ENCODE measurements at regions not wholly inside any gene's neighbourhood (a gene's known extent, or its start where the extent isn't known, plus 50 kb on each side); places are given as distances from the start of the nearest gene placed in this dataset.
"Not testable (repeated sequence)": the region's sequence is repeated elsewhere in the genome, so short reads cannot be mapped to it uniquely, and the experiment has no call there.

DNA sequence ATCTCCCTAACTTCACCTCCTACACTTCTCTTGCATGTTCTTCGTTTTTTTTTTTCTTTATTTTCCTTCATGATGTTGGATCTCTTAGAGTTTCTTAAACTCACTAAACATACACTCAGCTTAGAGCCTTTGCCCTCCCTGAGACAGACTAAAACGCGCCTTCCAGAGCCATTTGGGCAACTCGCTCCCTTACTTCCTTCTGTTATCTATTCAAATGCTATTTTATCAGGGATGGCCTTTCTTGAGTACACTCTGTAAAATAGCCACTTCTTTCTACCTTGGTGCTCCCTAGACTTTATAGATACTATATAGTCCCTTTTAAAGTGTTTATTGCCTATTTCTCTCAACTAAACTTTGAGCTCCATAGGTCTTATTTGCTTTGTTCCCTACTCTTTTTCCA lies 598.2 kb upstream of the NECTIN3 start:
- DNase-seq (ENCODE audit: low read depth in 3 of 3) = no peak

DNA sequence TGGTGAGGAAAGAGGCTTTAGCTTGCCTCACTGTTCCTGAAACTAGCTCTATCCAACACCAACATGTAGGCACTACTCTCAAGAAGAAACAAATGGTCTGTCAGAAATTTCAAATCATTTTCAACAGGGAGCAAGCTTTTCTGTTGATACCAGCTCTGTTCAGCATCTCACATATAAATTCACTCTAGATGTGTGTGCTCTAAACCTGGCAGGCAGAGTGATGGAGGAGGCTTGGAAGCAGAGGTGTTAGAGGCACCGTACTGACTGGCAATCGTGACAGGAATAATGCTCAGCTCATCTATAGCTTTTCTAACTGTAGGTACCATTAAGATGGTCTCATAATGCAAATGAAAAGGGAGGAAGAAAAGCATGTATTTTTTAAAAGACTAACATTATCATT lies 597.2 kb upstream of the NECTIN3 start:
- DNase-seq (ENCODE audit: low read depth in 3 of 3) = no peak

DNA sequence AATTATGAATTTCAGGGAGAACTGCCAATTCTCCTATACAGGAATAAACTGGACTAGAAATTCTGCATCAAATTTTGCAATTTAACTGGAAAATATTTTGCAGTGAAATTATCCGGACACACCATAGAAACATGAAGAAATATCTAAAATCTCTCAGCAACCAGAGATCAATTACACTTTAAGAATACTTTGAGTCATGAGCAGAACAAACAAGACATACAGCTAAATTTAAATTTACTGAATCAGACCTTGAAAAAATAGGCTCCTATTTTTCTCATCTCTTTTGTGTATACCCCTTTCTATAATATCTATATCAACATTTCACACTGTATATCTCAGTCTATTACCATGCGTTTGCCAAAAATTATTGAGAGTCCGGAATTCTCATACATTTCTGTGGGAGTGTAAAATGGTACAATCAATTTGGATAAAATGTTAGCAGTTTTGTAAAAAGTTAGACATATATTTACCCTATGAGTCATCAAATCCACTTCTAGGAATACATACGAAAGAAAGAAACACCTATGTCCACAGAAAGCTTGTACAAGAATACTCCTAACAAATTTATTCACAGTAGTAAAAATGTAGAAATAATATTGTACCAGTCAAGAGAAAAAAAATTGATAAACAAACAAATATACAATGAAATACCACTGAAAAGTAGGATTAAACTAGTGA lies 593.1 kb upstream of the NECTIN3 start:
- DNase-seq (ENCODE audit: low read depth in 3 of 3) = no peak

DNA sequence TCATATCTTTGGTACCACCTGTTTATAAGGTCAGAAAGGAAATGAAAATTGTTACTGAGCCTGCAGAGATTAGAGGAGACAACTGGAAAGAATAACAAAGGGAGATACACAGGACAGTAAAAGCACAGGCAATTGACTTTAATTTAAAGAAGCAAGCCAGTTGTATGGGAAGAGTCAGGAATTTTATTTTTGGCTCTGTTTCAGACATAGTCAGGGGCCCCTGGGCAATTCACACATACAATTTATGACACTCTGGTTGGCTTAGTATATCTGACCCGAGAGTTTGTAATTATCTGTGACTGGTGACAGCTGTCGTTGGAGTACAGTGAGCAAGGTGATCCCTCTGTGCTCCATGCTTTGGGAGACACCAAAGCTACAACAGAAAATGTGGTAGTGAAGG lies 591.9 kb upstream of the NECTIN3 start:
- no peak for DNase-seq (ENCODE audit: low read depth in 3 of 3)

DNA sequence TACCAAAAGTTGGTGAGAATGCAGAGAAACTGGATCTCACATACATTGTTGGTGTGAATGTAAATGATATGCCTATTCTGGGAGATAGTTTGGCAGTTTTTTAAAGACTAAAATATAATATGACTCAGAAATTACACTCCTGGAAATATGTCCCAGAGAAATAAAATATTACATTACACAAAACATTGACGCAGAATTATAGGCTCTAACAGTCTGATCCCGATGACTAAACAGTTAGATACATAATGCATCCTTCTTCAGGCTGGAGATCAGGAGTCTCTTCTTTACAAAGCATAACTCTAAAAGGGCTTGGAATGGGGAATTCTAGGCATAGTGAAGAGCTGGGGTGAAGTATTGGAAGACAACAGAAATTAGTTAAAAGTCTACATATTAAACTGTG lies 586.2 kb upstream of the NECTIN3 start:
- DNase-seq (ENCODE audit: low read depth in 3 of 3) = no peak

DNA sequence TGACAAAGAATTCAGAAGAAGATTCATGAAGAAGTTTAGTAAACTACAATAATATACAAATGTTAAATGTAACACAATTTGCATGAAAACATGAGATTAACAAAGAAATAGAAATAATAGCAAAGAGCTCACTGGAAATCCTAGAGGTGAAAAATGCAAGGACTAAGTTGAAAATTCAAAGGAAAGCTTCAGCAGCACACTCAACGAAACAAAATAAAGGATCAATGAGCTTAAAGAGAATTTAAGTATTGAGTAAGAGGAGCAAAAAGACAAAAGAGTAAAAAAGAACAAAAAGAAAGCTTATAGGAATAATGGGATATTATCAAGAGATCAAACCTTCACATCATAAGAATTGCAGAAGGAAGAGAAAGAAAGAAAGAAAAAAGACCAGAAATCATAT lies 583.8 kb upstream of the NECTIN3 start:
- no peak for DNase-seq (ENCODE audit: low read depth in 3 of 3)

DNA sequence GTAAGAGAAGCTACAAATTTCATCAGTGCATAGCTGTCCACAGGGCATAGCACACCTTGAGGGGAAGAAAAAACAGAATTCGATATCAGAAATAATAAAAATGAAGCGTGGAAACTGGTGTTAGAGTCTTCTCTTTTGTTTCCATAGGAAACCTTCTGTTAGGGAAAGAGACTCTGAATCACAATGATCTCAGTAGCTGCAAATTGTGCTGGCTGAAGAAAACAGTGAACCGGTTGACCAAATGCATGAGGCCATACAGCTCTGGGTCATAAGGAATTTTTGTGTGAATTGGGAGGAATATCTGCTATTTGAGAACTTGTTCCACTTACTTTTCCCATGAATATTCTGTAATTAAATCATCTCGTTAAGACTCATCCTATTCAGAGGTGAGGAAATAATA lies 580.2 kb upstream of the NECTIN3 start:
- DNase-seq (ENCODE audit: low read depth in 3 of 3) = no peak

DNA sequence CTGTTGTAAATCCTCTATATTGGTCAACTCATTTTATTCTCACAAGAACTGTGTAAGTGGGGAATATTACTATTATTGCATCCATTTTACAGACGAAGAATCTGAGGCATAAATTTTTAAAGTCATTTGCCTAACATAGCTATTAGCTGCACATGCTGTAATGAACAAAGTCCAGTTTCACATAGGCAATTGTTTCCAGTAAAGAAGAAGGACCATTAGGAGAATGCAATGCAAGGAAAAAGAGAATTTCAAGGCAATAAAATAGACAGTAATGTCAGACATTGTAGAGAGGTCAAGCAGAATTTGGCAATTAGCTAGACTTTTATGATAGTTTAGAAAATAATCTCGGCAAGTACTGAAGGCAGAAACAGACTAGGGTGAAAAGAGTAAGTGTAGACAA lies 578.7 kb upstream of the NECTIN3 start:
- DNase-seq (ENCODE audit: low read depth in 3 of 3) = no peak

DNA sequence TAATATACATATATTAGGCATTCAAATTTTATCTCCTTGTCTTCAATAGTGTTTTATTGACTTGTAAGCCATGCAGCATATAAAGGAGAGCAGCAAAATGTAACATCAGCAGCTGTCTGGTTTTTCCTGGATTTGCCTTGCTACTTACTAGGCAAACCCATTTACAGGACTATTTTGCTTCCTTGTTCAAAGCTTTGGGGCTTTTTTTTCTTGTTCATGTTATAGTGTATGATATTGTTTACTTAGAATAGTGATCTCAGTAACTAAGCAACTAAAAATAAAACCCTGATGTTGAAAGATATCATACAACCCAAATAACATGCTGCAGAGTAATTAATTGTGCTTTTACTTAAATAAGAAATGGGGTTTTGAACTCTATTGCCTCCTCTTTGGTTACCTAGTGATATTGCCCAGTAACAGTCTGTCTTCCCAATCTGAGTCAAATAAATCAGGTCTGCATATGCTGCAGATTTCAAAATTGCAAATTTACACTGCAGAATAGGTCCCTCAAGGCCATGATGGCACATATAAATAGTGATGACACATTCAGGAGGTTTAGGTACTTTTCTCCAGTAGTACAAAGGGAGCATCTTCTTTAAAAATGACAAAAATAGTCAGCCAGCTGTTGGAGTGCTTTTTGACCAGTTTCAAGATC lies 578.1 kb upstream of the NECTIN3 start:
- no peak for DNase-seq (ENCODE audit: low read depth in 3 of 3)

DNA sequence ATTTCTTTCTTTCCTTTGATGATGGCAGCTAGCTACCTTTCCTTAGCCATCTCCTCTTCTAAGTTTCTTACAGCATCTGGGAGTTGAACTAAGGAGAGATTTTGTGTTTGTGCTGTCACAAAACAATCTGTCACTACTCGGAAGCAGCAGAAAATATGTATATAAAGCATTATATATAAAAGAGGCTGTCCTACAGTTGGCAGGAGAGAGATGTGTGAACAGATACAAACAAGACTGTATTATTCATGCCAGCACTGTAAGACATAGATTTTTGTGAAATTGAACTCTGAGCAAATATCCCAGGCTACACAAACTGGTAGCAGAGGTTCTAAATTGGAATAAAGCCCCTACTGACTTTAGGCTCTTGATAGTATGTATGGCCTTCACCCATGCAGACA lies 577.5 kb upstream of the NECTIN3 start:
- no peak for DNase-seq (ENCODE audit: low read depth in 3 of 3)

DNA sequence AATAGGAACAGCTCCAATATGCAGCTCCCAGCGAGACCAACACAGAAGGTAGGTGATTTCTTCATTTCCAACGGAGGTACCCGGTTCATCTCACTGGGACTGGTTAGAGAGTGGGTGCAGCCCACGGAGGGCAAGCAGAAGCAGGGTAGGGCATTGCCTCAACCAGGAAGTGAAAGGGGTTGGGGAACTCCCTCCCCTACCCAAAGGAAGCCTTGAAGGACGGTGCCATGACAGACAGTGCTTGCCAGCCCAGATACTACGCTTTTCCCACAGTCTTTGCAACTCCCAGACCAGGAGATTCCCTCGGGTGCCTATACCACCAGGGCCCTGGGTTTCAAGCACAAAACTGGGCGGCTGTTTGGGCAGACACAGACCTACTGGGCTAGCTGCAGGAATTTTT lies 576.9 kb upstream of the NECTIN3 start:
- no peak for DNase-seq (ENCODE audit: low read depth in 3 of 3)

DNA sequence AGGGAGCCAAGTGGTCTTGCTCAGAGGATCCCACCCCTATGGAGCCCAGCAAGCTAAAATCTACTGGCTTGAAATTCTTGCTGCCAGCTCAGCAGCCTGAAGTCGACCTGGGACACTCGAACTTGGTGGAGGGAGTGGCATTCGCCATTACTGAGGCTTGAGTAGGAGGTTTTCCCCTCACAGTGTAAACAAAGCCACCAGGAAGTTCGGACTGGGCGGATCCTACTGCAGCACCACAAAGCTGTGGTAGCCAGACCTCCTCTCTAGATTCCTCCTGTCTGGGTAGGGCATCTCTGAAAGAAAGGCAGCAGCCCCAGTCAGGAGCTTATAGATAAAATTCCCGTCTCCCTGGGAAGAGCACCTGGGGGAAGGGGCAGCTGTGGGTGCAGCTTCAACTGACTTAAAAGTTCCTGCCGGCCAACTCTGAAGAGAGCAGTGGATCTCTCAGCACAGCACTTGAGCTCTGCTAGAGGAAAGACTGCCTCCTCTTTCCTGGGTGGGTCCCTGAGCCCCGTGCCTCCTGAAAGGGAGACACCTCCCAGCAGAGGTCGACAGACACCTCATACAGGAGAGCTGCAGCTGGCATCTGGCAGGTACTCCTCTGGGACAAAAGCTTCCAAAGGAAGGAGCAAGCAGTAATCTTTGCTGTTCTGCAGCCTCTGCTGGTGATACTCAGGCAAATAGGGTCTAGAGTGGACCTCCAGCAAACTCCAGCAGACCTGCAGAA lies 576.3 kb upstream of the NECTIN3 start:
- DNase-seq (ENCODE audit: low read depth in 3 of 3) = no peak

DNA sequence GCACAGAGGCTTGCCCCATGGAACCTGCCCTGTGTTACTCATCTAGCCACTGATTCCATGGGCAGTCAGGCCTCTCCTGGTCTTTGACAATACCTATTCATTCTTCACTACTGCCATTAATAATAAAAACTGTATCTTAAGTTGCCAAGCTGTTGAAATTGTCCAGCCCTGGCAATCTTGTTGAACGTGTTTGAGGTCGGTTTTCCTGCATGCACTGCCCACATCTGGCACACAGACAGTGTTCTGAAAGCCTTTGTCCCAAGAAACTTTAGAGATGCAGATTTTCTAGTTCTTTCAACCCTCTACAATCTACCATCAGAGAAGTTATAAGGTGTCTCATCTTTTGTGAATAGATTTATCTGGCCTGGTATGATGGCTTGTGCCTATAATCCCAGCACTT lies 567.2 kb upstream of the NECTIN3 start:
- DNase-seq (ENCODE audit: low read depth in 3 of 3) = no peak

DNA sequence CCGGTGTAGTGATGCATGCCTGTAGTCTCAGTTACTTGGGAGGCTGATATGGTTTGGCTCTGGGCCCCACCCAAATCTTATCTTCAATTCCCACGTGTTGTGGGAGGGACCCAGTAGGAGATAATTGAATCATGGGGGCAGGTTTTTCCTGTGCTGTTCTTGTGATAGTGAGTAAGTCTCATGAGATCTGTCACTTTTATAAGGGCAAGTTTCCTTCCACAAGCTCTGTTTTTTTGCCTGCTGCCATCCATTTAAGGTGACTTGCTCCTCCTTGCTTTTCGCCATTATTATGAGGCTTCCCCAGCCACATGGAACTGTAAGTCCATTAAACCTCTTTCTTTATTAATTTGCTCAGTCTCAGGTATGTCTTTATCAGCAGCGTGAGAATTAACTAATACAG lies 566.7 kb upstream of the NECTIN3 start:
- DNase-seq (ENCODE audit: low read depth in 3 of 3) = no peak

DNA sequence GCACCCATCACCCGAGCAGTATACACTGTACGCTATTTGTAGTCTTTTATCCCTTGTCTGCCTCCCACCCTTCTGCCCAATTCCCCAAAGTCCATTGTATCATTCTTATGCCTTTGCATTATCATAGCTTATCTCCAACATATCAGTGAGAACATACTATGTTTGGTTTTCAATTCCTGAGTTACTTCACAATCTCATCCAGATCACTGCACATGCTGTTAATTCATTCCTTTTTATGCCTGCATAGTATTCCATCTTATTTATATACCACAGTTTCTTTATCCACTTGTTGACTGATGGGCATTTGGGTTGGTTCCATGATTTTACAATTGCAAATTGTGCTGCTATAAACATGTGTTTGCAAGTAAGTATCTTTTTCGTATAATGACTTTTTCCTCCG lies 564.7 kb upstream of the NECTIN3 start:
- DNase-seq (ENCODE audit: low read depth in 3 of 3) = no peak

DNA sequence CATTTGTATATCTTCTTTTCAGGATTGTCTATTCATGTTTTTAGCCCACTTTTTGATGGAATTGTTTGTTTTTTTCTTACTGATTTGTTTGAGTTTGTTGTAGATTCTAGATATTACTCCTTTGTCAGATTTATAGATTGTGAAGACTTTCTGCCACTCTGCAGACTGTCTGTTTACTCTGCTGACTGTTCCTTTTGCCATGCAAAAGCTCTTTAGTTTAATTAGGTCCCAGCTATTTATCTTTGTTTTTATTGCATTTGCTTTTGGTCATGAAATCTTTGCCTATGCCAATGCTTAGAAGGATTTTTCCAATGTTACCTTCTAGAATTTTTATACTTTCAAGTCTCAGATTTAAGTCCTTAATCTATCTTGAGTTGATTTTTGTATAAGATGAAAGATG lies 564.0 kb upstream of the NECTIN3 start:
- not testable (repeated sequence) for DNase-seq (ENCODE audit: low read depth in 3 of 3)

DNA sequence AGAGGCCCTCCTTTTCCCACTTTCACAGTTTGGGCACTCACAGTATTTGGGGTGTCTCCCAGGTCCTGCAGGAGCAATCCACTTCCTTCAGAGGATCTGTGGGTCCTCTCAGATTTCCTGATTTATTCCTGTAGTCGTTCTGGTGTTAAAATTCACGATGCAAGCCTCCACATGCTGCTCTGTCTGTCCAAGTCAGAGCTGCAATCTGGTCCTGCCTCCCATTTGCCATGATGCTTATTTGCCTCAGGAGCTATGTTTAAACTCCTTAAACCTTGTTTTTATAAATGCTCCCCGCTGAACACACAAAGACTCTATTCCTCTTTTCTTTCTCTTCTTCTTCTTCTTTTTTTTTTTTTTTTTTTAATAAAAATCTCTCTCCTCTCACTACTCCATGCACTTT lies 558.7 kb upstream of the NECTIN3 start:
- no peak for DNase-seq (ENCODE audit: low read depth in 3 of 3)

DNA sequence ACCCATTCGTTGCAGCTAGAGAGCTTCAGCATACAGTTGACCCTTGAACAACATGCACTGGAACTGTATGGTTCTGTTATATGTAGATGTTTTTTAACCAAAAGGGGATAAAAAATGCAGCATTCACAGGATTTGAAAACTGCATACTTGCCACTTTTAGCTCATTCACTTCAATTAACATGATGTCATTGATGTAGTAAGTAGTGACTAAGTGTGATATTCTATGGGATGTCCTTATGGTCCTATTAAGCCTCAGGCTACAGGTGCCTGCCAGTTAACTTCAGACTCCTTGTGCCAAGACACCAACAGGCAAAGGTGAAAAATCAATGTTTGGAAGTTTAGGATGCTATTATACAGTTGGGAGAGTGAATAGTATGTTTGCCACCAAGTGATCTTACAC lies 553.6 kb upstream of the NECTIN3 start:
- no peak for DNase-seq (ENCODE audit: low read depth in 3 of 3)

DNA sequence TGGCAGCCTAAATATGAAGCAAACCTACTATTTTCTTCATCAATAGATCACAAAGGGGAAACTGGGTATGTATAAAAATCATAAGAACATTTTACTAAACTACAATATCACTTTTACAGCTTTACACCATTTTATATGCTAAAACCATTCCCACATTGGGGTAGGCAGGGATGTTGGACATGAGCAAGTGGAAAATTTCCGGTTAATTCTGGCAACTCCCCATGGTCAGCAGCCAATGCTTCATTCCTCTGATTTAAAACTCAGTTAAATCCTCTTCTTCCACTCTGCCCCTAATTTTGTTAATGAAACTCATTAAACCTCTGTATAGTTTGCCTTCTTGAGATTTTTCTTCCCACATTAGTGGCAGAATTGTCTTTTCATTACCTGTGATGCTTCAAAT lies 552.5 kb upstream of the NECTIN3 start:
- DNase-seq (ENCODE audit: low read depth in 3 of 3) = no peak

DNA sequence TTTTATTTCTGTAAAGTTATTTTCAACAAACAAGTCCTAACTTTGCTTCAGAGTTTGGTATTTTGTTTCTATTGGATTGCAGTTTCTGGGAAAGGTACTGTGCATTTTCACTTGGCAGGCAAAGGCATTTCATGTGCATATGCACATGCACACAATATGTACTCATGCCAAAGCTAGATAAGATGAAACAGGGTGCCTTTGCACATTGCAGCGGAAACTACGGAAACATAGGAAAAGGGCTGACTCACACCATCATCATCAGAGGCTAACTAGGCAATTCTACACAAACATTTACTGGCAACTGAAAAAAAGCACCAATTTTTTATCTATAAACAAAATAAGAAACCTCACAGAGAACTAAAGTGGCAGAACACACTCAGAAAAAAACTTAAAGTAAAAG lies 550.6 kb upstream of the NECTIN3 start:
- no peak for DNase-seq (ENCODE audit: low read depth in 3 of 3)

DNA sequence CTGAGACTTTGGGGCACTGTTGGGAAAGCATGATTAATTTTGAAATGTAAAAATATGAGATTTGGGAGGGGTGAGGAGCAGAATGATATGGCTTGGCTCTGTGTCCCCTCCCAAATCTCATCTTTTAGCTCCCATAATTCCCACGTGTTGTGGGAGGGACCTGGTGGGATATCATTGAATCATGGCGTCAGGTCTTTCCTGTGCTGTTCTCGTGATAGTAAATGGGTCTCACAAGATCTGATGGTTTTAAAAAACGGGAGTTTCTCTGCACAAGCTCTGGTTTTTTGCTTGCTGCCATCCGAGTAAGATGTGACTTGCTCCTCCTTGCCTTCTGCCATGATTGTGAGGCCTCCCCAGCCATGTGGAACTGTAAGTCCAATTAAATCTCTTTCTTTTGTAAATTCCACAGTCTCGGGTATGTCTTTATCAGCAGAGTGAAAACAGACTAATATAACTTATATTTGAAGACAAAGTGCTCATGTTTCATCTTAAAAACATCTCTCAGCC lies 546.0 kb upstream of the NECTIN3 start:
- not testable (repeated sequence) for DNase-seq (ENCODE audit: low read depth in 3 of 3)

DNA sequence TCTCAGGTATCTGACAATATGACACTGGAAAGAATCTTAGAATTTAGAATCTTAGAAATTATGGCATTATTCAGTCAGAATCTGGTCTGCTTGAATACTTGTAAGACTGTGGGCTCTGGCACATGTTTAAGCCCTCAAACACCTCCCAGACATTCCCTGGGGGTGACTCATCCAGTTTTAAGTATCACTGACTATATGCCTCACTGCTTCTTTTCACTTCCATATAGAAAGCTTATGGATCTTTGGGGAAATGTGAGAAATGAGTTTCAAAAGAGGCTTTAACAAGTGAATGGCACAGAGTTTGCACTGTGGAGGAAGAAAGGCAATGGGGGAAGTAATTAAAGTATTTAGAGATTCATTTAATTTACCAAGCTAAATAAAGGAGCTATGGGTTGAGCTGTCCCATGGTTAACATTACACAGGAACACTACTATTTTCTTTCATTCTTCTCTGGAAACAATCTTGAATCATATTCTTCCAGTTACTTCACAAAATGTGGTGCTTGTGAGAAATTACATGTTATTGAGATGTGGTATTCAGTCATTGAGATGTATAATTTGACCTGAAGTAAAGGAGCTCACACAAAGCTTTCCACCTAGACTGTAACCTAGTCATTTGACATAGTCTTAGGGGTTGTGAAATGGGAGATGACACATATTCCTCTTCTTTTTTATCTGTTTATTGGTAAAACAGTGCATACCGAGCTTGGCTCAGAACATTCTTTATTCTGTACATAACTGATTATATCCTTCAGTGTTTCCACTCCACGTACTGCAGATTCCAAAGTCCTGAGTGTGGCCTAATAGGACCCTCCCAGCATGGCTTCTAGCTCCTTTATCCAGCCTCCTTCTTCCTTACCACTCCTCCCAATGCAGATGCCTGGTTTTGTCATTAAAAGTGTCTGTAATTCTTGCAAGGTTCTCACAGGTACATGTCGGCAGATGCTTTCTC lies 544.6 kb upstream of the NECTIN3 start:
- DNase-seq (ENCODE audit: low read depth in 3 of 3) = no peak
